Activated gamma-delta T cell treated with anti-CD3 and anti-CD28 coated beads, Interleukin-2, amount 50 U/mL, for 16 hours (primary cell): ENCODE measurements at regions not wholly inside any gene's neighbourhood (a gene's known extent, or its start where the extent isn't known, plus 50 kb on each side); places are given as distances from the start of the nearest gene placed in this dataset.

Experiments
- DNase-seq: peaks from one replicate; pipeline ENCODE4 v3.0.0-alpha.2; 2020; ENCODE audit warnings: low read depth

- no peak for DNase-seq
Measured at GRCh38 chr13:76516586-76516985, 369.6 kb downstream of the KCTD12 start.

DNA sequence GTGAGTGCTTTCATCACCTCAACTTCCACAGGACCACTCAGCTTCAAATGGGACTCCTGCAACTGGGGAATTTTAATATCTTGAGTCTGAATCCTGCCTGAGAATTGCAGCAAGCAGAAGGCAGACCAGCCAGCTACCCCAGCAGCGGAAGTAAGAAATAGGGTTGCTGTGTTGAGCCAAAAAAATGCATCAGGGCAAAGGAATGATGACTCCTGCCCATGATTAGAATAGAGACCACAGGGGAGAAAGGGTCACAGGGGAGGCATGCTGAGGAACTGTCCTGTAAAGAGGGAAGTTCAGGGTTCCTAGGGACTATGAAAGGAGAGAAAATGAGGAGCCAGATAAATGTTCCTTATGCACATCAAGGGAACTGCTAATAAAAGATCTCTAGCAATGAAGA lies 370.2 kb downstream of the KCTD12 start:
- DNase-seq, result no peak

DNA sequence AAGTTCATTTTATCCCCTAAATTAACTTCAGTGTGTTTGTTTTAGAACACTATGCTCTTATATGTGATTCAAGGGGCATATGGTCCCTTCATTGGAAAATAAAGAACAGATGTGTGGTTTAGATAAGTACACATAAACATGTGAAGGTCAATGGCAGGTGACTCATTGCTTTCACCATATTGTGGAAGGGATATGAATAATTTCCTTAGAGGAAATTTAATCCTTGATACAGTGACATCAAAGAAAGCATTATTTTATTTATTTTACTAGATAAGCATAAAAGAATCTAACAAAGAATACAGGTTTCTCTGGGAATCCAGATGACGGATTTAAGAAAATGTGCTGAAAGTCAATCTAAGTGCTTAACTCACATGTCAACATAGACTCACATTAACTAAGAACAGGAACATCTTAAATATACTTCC lies 373.5 kb downstream of the KCTD12 start:
- no peak for DNase-seq

DNA sequence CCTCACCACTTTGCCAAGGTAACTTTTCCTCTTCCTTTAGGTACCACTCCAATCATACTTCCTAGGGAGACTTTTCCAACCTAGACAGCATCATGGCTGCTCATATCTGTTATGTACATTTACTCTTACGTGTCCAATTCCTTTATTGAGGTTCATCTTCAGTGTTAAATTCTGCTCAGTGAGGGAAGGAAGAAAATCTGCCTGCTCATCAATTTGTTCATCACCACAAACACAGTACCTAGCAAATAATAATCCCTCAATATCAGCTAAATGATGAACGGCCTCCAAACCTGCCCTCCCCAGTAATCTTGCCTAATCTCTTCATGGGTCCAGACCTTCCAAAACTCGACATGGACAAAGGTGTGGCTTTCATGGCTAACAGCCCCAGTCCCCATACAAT lies 380.8 kb downstream of the KCTD12 start:
- DNase-seq, result no peak

DNA sequence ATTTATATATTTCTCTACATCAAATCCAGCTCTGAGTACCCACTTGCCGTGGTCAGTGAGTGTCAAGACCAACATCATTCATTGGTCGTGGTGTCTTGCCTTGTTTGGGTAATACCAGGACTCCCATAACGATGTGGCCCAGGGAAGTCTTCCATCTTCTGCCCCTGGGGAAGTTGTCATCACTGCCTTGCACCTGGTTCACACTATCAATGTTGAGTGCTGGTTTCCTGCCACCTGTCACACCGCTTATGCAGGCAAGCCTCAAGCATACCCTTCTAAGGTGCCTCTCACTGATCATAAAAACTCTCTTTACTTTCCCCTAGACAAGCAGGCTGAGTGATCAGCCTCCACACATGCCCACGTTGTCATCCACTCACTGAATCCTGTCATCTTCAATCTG lies 382.4 kb downstream of the KCTD12 start:
- no peak for DNase-seq

DNA sequence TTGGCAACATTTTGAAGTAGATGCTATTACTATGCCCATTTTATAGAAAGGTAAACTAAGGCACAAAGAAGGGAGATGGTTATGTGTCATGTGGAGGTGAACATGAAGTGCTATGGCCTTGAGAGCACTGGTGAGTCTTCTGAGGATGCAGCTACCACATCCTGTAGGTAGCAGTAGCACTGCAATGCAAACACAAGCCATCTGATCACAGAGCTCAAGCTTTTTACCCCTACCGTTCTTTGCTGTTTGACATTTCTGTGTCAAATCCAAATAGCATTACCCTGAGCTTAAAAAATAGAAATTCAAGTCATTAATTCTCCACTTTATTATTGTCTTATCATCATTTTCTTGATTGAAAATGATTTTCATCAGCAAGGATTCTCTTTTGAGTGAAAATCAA lies 382.9 kb downstream of the KCTD12 start:
- no peak for DNase-seq

- no peak for DNase-seq
Measured at GRCh38 chr13:76500894-76501293, 385.3 kb downstream of the KCTD12 start.

DNA sequence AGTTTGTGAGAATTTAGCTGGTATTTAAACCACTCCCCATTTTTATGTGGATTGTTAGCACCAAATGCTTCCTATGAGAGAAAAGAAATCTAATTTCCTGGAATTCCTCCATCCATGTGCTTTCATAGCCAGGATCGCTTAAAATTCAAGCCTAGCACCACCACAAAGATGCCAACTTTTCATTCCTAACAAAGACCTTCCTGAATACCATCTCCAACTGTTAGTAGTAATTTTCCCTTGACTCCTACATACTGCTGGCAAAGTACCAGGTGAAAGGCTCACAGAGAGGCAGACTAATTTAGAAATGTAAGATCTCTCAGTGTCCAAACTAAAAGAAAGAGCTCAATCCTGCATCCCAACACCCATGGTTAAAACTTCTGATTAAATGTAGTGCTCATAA lies 386.3 kb downstream of the KCTD12 start:
- no peak for DNase-seq

DNA sequence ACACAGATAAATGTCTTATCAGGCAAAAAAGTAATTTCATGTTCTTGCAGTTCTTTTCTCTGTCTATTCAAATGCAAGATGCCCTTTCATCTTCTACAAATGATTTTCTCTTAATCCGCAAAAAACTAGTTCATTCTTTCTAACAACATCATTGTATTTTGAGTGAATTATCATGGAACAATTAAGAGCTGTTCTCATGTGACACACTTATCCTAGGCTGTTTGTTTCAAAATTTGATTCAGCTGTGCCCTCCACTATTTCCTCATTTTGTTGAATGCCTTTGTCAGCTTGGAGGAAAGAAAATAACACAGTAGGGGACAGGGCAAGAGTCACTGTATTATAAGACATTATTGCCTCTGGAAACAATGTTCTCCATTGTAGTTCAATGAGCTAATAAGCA lies 396.9 kb downstream of the KCTD12 start:
- no peak for DNase-seq

GRCh38 chr13:76481738-76482137 lies 404.5 kb downstream of the KCTD12 start:
- no peak for DNase-seq

- no peak for DNase-seq
Measured at GRCh38 chr13:76474966-76475365, 411.2 kb downstream of the KCTD12 start.

GRCh38 chr13:76474356-76474755 lies 411.8 kb downstream of the KCTD12 start:
- no peak for DNase-seq

DNA sequence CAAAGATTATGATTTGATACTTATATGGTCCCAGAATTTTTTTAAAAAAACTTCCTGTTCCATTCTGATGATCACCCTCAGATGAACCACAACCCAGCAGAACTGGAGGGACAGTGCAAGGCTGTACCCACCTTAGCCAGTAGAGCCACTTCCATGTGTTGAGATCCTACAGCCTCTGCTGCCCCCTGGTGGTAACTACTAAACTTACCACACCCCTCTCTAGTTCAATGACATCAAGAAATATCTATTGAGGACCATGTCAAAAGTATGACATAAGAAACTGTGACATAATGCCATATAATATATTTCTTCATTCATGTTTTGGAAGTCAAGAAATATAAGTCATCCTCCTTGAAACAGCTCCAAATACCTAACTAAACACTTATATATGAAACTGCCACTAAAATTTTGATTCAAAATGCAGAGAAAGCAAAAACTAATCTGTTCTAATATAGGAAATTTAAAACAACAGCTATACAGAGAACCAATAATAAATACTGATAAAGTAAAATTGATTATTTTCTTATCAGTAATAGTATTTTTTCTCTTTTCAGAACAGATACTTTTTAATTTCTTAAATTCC lies 412.6 kb downstream of the KCTD12 start:
- peak; percentile 46 for DNase-seq

- DNase-seq, result no peak
Measured at GRCh38 chr13:76472916-76473315, 413.3 kb downstream of the KCTD12 start.

DNA sequence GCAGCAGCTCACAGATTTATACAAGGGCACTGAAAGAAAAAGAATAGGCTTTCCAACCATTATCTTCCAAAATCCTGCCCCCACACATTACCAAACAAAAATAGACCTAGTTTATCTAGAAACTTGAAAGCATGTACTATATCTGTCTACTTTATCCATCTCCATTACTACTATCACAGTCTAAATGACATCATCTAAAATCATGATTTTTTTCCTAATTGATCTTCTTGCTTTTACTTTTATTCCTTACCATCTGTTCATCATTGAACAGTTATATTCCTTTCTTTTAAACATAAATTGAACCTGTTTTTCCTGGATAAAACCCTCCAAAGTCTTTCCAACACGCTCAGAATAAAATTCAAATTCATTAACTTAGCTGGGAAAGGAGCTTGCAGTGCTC lies 414.7 kb downstream of the KCTD12 start:
- no peak for DNase-seq

GRCh38 chr13:76470991-76471390 lies 415.2 kb downstream of the KCTD12 start:
- DNase-seq, result no peak

GRCh38 chr13:76466043-76466442 lies 420.2 kb downstream of the KCTD12 start:
- DNase-seq, result no peak

DNA sequence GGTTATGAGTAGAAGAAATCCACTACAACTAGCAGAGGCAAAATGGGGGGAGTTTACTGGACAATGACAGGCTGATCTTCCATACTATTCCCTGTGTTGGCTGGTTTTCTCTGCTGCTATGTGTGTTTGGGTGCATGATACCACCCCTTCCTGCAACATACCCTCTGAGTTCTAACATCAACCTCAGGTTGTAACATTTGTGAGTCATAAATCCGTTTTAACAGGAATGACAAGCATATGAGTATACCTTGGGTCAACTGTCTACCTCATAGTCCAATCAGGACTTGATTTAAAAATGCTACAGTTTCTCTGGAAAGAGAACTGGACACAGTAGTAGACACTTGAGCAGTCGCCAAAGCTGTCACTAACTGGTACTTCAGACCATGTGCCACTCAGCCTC lies 422.9 kb downstream of the KCTD12 start:
- no peak for DNase-seq

- no peak for DNase-seq
Measured at GRCh38 chr13:76461999-76462398, 424.2 kb downstream of the KCTD12 start.

DNA sequence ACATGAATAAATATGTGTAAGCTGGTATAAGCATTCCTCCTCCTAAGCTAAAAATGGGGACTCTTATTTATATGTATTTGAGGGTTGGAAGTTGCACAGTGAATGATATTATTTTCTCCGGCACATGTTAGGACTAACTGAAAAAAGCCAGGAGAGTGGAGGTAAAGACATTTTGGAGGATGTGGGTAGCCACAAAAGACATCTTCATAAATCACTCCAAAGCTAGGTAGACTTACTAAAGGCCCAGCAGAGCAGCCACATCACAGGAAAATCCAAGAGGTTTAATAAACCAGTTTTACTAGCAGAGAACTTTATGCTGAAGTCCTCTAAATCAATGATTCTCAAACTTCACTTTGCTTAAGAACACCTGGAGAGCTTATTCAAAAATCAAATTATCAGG lies 424.7 kb downstream of the KCTD12 start:
- no peak for DNase-seq

- DNase-seq, result no peak
Measured at GRCh38 chr13:76459863-76460262, 426.3 kb downstream of the KCTD12 start.

DNA sequence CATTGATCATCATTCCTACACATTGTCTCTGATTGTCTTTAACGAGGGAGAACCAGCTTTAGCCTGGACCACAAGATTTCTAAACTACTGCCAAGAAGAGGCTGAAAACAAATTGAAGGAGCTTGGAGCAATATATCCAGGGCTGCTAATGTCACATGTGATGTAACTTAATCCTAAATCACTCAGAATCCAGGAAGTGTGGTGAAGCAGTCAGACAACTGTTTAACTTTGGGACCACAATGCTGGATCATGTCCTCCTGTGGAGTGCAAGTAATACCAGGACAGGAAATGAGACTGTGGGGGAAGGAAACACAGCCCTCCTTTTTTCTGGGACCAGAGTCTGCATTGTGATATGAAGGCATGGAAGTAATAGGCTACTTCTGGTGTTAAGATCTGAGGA lies 430.2 kb downstream of the KCTD12 start:
- no peak for DNase-seq

DNA sequence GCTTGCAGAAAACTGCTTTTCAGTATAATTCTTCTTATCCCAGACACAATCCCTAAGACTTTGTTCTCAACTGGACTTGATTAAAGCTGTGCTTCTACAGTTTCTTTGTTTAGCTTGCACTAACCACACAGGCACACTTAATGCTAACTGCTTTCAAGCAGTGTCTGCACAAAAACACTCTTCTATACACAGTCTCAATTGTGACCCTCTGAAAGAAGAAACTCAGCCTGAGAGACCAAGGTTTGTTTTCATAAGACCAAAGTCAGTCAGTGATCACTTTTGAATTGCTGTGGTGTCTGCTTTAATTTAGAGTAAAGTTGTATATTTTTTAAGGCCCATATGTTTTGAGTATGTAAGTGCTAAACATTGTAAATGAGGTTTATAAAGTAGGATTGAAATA lies 431.2 kb downstream of the KCTD12 start:
- DNase-seq, result no peak

DNA sequence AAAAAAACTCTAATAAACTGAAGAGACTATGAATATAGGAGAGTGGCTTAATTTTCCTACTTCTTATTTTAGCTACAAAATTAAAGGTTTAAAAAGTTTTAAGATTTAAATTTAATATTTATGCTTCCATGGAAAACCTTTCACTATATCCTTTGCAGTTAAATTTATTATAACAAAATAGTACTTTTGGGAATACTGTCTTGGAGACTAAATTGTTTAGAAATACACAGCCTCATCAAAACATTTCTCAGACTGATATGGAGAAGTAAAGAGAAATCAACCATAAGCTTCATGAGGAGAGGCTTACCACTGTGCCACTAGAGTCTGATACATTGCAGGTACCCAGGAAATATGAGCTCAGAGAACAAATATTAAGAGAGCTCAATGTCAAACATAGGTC lies 436.5 kb downstream of the KCTD12 start:
- no peak for DNase-seq

DNA sequence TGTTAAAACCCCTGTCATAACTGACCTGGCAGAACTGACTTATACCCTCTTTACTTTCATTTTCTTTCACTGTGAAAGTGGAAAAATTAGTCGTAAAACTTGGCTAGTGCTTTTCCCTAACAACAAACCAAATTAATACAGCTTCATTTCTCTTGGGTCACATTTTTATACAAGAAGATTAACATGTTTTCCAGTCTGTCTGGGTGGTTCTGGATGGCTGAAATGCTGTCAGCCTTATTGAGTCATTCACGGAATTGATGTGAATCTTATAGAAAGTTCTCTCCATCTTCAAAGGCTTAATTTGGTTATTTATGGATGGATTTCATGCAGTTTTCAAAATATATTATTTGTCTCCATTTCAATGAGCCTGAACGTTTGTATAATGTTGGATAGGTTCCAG lies 440.0 kb downstream of the KCTD12 start:
- no peak for DNase-seq
